ENCODE measurements at regions not wholly inside any gene's neighbourhood (a gene's known extent, or its start where the extent isn't known, plus 50 kb on each side); places are given as distances from the start of the nearest gene placed in this dataset.

GRCh38 chr5:5793242-5794117, 371.0 kb downstream of the ICE1 start:
- TF ChIP-seq MYC (IDR thresholded peaks at IDR 0.05; ENCODE audit: low read depth, low read length) (no peak), MAX (IDR thresholded peaks at IDR 0.05; ENCODE audit: low read depth, low read length) (no peak), CTCF (IDR thresholded peaks at IDR 0.05; ENCODE audit: low read depth, low read length) (no peak), POLR2A (IDR thresholded peaks at IDR 0.05; ENCODE audit: extremely low read depth, insufficient read length) (no peak)
- DNase-seq (ENCODE audit: low read depth) = no peak
- no peak overlapping the region for H3K4me3 ChIP-seq (ENCODE audit: low read depth, low read length)

- no peak overlapping the region for H3K4me3 ChIP-seq (ENCODE audit: low read depth, low read length)
- DNase-seq (ENCODE audit: low read depth) = no peak
- TF ChIP-seq POLR2A (IDR thresholded peaks at IDR 0.05; ENCODE audit: extremely low read depth, insufficient read length) = no peak
- TF ChIP-seq CTCF (IDR thresholded peaks at IDR 0.05; ENCODE audit: low read depth, low read length) = no peak
- no peak for TF ChIP-seq MAX (IDR thresholded peaks at IDR 0.05; ENCODE audit: low read depth, low read length)
- no peak for TF ChIP-seq MYC (IDR thresholded peaks at IDR 0.05; ENCODE audit: low read depth, low read length)
These were observed 369.6 kb downstream of the ICE1 start for GRCh38 chr5:5792106-5792505.

GRCh38 chr5:5788793-5789192, 366.3 kb downstream of the ICE1 start:
- no peak overlapping the region for H3K4me3 ChIP-seq (ENCODE audit: low read depth, low read length)
- TF ChIP-seq CTCF (IDR thresholded peaks at IDR 0.05; ENCODE audit: low read depth, low read length) (no peak), POLR2A (IDR thresholded peaks at IDR 0.05; ENCODE audit: extremely low read depth, insufficient read length) (no peak), MYC (IDR thresholded peaks at IDR 0.05; ENCODE audit: low read depth, low read length) (peak; percentile 28; the same call in 1 of the 2 replicates), MAX (IDR thresholded peaks at IDR 0.05; ENCODE audit: low read depth, low read length) (peak; percentile 43; the same call in 1 of the 2 replicates)
- peak; percentile 61 for DNase-seq (ENCODE audit: low read depth)

- no peak overlapping the region for H3K4me3 ChIP-seq (ENCODE audit: low read depth, low read length)
- TF ChIP-seq CTCF (IDR thresholded peaks at IDR 0.05; ENCODE audit: low read depth, low read length) (no peak), MYC (IDR thresholded peaks at IDR 0.05; ENCODE audit: low read depth, low read length) (no peak), POLR2A (IDR thresholded peaks at IDR 0.05; ENCODE audit: extremely low read depth, insufficient read length) (no peak), MAX (IDR thresholded peaks at IDR 0.05; ENCODE audit: low read depth, low read length) (no peak)
- DNase-seq (ENCODE audit: low read depth) = peak; percentile 56
These were observed 364.9 kb downstream of the ICE1 start for GRCh38 chr5:5787373-5787772.

GRCh38 chr5:5784101-5784500, 361.6 kb downstream of the ICE1 start:
- no peak overlapping the region for H3K4me3 ChIP-seq (ENCODE audit: low read depth, low read length)
- DNase-seq (ENCODE audit: low read depth) = no peak
- no peak for TF ChIP-seq POLR2A (IDR thresholded peaks at IDR 0.05; ENCODE audit: extremely low read depth, insufficient read length)
- TF ChIP-seq MAX (IDR thresholded peaks at IDR 0.05; ENCODE audit: low read depth, low read length) = no peak
- no peak for TF ChIP-seq CTCF (IDR thresholded peaks at IDR 0.05; ENCODE audit: low read depth, low read length)

Measured in NB4 (cell line).